ENCODE measurements at regions not wholly inside any gene's neighbourhood (a gene's known extent, or its start where the extent isn't known, plus 50 kb on each side); places are given as distances from the start of the nearest gene placed in this dataset.
"Not testable (repeated sequence)": the region's sequence is repeated elsewhere in the genome, so short reads cannot be mapped to it uniquely, and the experiment has no call there.

DNA sequence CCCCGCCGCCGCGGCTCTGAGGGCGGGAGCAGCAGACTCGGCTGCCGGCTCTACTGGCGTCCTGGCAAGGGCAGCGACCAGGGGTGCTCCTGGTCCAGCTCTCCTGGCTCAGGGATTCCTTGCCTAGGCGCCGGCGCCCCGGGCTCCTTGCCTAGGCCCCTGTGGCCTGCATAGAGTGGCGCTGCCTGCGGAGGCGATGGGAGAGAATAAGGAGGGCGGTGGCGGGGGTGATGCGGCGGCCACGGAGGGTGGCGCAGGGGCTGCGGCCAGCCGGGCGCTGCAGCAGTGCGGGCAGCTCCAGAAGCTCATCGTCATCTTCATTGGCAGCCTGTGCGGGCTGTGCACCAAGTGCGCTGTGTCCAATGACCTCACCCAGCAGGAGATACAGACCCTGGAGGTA is 136.6 kb upstream of the TP53TG3D start:
- DNase-seq = not testable (repeated sequence)

DNA sequence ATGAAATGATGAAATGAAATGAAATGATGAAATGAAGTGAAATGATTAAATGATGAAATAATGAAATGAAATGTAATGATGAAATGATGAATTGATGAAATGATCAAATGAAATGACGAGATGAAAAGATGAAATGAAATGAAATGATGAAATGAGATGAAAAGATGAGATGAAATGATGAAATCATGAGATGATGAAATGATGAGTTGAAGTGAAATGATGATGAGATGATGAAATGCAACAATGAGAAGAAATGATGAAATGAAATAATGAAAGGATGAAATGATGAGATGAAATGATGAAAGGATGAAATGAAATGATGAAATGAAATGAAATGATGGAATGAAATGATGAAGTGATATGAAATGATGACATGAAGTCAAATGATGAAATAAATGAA is 132.7 kb upstream of the TP53TG3D start:
- not testable (repeated sequence) for DNase-seq

DNA sequence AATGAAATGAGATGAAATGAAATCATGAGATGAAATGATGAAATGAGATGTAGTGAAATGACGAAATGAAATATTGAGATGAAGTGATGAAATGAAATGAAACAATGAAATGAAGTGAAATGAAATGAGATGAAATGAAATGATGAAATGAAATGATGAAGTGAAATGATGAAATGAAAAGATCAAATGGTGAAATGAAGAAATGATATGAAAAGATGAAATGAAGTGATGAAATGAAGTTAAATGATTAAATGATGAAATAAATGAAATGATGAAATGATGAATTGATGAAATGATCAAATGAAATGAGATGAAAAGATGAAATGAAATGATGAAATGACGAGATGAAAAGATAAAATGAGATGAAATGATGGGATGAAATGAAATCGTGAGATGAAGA is 132.3 kb upstream of the TP53TG3D start:
- not testable (repeated sequence) for DNase-seq

DNA sequence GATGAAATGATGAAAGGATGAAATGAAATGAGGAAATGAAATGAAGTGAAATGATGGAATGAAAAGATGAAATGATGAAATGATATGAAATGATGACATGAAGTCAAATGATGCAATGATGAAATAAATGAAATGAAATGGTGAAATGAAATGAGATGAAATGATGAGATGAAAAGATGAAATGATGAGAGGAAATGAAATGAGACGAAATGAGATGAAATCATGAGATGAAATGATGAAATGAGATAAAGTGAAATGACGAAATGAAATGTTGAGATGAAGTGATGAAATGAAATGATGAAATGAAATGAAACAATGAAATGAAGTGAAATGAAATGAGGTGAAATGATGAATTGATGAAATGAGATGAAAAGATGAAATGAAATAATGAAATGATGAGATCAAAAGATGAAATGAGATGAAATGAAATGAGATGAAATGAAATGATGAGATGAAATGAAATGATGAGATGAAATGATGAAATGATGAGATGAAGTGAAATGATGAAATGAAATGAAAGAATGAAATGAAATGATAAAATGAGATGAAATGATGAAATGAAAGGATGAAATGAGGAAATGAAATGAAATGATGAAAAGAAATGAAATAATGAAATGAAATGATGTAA is 131.7 kb upstream of the TP53TG3D start:
- DNase-seq = not testable (repeated sequence)

DNA sequence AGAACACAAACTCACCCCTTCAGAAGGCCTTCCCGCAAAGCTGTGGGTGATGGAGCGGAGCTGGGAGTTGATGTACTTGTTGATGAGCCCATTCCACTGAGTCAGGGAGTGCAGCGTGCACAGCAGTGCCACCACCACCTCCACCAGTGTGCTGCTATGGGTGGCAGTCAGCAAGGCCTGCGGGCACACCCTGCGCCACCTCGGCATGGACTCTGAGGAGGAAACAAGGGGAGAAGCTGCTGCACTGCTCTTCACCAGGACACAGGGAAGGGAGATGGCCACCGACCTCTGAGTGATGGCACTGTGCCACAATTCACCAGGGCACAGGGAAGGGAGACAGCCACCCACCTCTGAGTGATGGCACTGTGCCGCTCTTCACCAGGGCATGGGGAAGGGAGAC is 100.7 kb upstream of the TP53TG3D start:
- not testable (repeated sequence) for DNase-seq

DNA sequence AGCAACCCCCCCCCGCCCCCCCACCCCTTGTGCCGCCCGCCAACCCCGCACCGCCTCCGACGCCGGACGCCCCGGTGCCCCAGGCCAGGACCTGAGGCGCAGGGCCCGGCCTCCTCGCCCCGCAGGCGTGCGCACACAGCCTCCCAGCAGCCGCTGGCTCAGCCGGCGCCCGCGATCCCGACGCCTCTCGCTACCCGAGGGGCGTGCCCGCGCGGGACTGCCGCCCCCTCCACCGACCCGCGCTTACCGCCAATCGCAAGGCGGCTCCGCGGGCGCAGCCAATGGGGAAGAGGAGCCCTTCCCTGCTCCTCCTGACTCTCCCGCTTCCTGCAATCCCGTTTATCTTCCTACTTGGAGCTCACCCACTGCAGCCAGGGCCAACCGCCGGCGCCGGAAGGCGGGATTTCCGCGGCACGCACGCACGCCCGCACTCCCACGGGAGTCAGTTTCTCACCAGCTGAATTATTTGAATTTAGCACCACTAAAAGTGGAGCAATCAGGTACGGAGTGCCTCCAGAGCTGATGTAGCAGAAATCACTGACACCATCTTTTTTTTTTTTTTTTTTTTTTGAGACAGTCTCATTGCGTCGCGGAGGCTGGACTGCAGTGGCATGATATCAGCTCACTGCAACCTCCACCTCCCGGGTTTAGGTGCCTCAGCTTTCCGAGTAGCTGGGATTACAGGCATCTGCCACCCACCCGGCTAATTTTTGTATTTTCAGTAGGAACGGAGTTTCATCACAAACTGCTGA is 65.0 kb upstream of the TP53TG3D start:
- not testable (repeated sequence) for DNase-seq

DNA sequence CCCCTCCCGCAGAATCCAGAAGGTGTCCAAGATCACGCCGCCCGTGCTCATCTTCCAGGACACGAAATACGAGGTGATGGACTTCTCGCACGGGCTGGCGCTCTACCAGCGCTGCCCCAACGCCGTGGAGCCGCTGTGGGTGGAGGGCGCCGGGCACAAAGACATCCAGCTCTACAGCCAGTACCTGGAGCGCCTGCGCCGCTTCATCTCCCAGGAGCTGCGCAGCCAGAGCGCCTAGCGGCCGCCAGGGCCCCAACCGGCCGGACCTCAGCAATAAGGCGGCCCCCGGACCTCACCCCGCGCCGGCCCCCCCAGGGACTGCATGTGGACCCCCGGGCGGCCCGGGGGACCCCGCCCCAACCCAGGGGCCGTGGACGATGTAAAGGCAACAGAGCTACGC is 50.5 kb upstream of the TP53TG3D start:
- not testable (repeated sequence) for DNase-seq

Measured in activated CD4-positive, alpha-beta T cell treated with anti-CD3 and anti-CD28 coated beads, Interleukin-2, amount 50 U/mL, for 4 hours (primary cell).